Uterus (tissue), 2 donors: ENCODE measurements at regions not wholly inside any gene's neighbourhood (a gene's known extent, or its start where the extent isn't known, plus 50 kb on each side); places are given as distances from the start of the nearest gene placed in this dataset.

Experiments used
- CTCF ChIP-seq, 4 experiments: fragments of 200-600 bp in 2 of 4; fragments of 450-650 bp in 2 of 4; sonication (generic) in 2 of 4; IDR thresholded peaks; one replicate each; pipeline ENCODE4 v1.5.1; 2016 to 2019; ENCODE audit warnings: antibody characterized with exemption in 4 of 4, mild to moderate bottlenecking in 2 of 4, moderate library complexity in 1 of 4
- POLR2A ChIP-seq, 2 donors: fragments of 450-650 bp; IDR thresholded peaks; one replicate each; pipeline ENCODE4 v1.6.1; 2016; ENCODE audit warnings: antibody characterized with exemption in 2 of 2, mild to moderate bottlenecking in 1 of 2, moderate library complexity in 1 of 2

GRCh38 chr1:90155721-90156487 is 161.0 kb downstream of the ZNF326 start:
- TF ChIP-seq CTCF (IDR thresholded peaks at IDR 0.05), result no peak
- no peak for TF ChIP-seq POLR2A (IDR thresholded peaks at IDR 0.05)
